IPS-15b (cell line): ENCODE measurements at regions not wholly inside any gene's neighbourhood (a gene's known extent, or its start where the extent isn't known, plus 50 kb on each side); places are given as distances from the start of the nearest gene placed in this dataset.

Experiments
- H3K27me3 ChIP-seq: one replicate; pipeline ENCODE4 v1.6.1; 2013; ENCODE audit warnings: low read length; ENCODE audit not compliant: control insufficient read depth, insufficient read depth
- H3K36me3 ChIP-seq: one replicate; pipeline ENCODE4 v1.6.1; 2013; ENCODE audit warnings: low read length; ENCODE audit not compliant: control insufficient read depth, insufficient read depth
- H3K4me1 ChIP-seq: one replicate; pipeline ENCODE4 v1.6.1; 2013; ENCODE audit warnings: mild to moderate bottlenecking, low read length; ENCODE audit not compliant: control insufficient read depth, insufficient read depth
- H3K4me3 ChIP-seq: one replicate; pipeline ENCODE4 v1.5.1; 2013; ENCODE audit warnings: low read depth, low read length
- H3K9ac ChIP-seq: one replicate; pipeline ENCODE4 v1.6.1; 2013; ENCODE audit warnings: low read depth, mild to moderate bottlenecking, low read length
- H3K9me3 ChIP-seq: one replicate; pipeline ENCODE4 v1.6.1; 2013; ENCODE audit warnings: mild to moderate bottlenecking, low read length; ENCODE audit not compliant: control insufficient read depth, insufficient read depth

DNA sequence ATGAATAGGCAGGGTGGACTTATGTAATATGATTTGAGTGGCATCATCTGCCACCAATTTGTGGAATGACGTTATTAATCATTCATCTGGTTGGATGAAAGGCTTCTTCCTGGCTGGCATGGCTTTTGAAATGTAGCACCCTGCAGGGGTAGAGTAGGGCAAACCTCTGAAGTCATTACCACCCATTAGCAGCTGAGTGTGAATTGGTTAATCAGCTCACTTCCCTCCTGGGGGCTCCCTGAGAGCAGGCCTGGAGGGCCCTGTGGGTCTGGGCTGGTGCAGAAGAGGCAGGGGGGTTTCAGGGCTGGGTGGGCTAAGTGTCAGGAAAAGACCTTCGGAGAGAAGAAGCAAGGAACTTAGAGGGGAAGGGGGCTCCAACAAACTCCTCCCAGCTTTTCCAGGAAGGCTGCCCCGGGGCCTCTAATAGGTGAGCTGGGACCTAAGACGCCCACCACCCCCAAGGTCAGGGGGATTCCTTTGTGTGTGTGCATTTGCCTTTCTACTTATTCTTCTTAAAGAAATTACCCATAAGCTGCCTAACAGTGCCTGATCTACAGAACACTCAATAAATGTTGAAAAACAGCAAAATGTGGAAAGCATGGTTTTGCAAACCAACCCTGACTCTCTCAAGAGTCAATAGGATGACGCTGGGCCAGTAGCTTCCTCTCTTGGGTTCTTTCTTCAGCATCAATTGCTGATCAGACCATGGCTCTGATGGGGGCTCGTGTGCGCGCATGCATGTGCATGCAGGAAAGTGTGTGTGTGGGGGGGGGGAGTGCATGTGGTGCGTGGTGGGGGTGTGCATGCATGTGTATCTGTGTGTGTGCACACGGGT, 49.7 kb upstream of the ZNF516 start:
- Histone ChIP-seq H3K4me1 (no peaks in the 10 kb centered on the region), H3K9ac (no peak overlapping the region), H3K27me3 (no peaks in the 10 kb centered on the region), H3K9me3 (no peaks in the 10 kb centered on the region), H3K4me3 (no peak overlapping the region), H3K36me3 (no peaks in the 10 kb centered on the region)
